ENCODE measurements at regions not wholly inside any gene's neighbourhood (a gene's known extent, or its start where the extent isn't known, plus 50 kb on each side); places are given as distances from the start of the nearest gene placed in this dataset.

DNA sequence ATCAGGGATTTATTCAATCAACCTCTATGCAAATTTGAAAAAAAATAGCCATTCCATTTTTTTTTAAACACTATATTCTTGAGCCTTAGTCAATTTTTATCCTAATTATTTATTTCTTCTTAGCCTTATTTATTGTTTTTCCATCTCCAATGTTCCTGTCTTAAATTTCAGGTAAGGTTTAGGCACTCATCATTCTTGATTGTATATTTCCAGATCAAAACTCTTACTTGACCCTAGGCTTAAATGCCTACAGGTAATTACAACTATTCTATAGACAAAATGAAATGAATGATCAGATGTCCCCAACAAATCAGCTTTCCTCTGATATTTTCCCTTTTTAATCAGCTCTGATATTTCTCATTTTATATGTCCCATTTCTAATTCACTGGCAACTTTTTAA is 402.6 kb upstream of the EPHA7 start:
- no peak for DNase-seq

- no peak for DNase-seq
Measured at GRCh38 chr6:93820465-93821082, 401.2 kb upstream of the EPHA7 start.

DNA sequence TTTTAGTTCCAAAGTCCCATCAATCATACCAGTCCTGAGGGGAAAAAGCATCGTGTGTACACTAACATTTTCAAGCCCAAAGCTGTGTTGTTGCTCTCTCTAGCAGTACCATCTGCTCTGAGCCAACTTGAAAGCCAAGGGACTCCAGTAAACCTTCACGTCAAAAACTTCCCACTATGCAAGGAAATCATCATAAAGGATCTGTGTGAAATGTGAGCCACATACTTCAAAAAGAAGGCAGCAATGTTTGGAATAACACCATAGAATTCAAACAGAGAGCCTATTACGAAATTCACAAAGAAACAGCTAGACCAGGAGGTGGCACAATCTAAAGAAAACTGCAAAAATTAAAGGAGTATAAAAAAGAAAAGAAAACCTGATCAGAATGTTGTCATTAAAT is 399.8 kb upstream of the EPHA7 start:
- no peak for DNase-seq

DNA sequence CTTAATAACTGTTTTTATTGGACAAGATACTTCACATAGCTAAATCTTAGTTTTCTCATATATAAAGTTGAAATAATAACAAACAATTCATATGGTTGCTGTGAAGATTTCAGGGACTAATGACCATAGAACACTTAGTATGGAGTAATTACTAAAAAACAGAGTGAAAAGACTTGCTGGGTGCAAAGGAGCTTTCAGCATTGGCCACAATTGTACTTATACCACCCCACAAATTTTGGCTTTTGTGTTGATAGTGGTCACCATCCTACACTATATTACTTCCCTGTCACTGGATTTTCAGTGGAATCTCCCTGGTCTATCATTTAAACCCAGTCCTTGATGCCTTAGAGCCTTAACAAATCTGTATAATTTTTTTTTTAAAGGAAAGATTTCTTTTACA is 398.6 kb upstream of the EPHA7 start:
- no peak for DNase-seq

DNA sequence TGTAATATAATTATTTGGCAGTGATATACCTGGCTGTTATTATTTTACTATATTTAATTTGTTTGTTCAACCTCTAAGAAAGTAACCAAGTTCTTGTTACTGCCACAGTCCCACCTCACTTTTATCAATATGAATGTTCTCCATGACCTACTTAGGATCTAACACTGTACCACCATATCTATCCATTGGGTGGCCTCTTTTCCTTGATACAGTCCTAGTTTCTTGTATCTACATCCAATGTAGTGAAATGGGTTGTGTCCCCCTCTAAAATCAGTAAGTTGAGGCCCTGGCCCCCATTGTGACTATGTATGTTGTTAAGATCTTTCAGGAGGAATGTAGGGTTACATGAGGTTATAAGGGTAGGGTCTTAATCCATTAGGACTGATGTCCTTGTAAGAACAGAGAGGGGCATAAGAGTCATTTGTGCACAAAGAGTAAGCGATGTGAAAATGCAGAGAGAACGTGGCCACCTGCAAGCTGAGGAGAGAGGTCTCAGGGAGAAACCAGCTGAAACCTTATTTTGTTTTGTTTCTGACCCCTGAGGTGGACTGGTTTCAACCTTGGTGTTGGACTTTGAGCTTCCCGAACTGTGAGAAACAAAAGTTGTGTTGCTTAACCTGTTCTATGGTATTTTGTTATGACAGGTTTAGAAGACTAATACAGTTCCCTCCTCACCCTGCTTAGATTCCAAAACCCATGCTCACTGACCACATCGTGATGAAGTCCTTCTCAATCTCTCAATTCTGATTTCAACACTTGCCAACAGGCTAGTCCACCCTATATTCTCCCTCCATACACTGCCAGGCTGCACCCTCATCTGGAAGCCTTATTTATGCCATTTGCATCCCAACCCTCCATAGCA is 387.3 kb upstream of the EPHA7 start:
- no peak for DNase-seq

DNA sequence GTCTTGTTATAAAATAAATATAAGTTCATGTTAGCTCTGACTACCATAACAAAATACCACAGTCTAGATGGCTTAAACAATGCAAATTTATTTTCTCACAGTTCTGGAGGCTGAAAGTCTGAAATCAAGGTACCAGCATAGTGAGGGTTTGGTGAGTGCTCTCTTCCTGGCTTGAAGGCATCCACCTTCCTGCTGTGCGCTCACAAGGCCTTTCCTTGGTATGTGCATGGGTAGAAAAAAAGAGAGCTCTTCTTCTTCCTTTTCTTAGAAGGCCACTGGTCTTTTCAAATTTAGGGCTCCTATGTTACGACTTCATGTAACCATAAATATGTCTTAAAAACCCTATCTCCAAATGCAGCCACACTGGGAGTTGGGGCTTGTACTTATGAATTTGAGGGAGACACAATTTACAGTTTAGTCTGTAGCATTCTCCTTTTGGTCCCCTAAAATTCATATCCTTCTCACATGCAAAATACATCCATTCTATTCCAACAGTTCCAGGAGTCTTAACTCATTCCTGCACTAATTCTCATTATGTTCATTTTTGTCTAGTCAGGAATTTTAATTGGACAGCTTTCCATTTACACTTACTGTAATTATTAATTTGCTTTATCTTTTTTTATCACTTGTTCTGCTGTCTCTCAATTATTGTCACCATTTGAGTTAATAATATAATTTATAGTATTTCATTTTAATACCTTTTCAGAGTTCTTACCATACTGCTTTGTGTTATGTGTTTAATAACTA is 381.9 kb upstream of the EPHA7 start:
- DNase-seq, result no peak

DNA sequence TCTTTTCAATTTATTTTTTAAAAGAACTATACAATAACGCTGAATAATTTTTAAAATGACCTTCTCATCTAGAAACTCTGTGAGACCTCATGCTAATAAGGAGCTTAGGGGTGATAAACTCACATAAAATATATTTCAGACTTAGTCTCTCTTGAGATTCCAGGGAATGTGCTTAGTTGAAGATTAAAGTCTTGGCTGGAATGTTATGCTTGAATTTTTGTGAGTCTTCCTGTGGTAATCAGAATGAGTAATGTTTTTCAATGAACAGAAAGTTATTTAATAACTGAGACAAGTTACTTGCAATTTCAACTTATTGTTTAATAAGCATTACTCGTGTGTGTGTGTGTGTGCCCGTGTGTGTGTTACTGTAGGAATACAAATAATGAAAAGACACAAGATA is 379.9 kb upstream of the EPHA7 start:
- peak; percentile 55 for DNase-seq

DNA sequence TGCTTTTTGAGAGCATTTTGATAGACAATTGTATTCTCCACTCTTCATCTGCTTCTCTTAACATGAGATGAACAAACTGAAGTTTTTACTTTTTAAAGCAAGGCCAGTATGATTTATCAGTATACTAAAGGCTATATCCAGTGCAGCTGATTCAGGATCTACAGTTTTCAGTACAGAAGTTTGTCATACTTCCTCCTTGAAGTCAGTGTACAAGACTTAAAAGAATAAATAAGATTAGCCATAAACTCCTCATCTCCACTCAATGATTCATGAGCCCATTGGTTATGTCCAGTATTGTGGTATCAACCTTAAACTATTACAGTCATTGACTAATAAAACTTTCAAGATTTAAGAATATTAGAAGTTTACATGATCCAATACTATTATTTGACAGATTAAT is 374.8 kb upstream of the EPHA7 start:
- DNase-seq, result peak; percentile 17

GRCh38 chr6:93792746-93793145 is 373.4 kb upstream of the EPHA7 start:
- peak; percentile 13 for DNase-seq

DNA sequence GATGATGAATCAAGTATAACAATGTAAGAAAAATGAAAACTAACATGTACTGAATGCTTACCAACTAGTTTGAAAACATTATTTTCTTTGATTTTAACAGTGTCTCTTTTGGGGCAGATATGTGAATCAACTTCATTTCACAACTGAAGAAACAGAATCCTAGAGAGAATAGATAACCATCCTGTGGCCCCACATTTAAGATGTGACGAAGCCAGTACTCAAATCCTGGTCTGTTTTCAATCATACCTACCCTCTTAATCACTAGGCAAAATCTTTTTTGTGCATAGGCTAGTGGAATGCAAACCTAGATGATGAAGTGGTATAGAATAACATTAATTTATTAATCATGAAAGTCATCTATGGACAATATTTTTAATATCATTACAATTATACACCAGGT is 371.6 kb upstream of the EPHA7 start:
- DNase-seq, result peak; percentile 42

DNA sequence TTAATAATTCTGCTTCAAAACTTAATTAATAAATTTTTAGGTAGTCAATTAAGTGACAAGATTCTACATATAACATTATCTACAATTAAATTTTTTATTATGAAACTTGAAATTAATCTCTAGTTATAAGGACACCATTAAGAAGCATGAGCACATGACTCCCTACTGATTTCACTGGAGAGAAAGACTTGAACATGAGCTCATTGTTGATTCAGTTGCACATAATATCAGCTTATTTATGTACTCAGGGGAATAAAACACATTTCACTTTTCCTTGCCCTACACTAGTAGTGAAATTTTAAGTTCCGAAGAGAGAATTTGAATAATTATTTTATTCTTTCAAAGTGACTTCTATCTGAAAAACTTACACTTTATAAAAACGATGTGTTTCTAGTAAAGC is 370.2 kb upstream of the EPHA7 start:
- DNase-seq, result no peak

- peak; percentile 47 for DNase-seq
Measured at GRCh38 chr6:93787841-93788240, 368.5 kb upstream of the EPHA7 start.

- DNase-seq, result peak; percentile 41
Measured at GRCh38 chr6:93786474-93787330, 367.3 kb upstream of the EPHA7 start.

GRCh38 chr6:93785694-93786030 is 366.3 kb upstream of the EPHA7 start:
- DNase-seq, result no peak

DNA sequence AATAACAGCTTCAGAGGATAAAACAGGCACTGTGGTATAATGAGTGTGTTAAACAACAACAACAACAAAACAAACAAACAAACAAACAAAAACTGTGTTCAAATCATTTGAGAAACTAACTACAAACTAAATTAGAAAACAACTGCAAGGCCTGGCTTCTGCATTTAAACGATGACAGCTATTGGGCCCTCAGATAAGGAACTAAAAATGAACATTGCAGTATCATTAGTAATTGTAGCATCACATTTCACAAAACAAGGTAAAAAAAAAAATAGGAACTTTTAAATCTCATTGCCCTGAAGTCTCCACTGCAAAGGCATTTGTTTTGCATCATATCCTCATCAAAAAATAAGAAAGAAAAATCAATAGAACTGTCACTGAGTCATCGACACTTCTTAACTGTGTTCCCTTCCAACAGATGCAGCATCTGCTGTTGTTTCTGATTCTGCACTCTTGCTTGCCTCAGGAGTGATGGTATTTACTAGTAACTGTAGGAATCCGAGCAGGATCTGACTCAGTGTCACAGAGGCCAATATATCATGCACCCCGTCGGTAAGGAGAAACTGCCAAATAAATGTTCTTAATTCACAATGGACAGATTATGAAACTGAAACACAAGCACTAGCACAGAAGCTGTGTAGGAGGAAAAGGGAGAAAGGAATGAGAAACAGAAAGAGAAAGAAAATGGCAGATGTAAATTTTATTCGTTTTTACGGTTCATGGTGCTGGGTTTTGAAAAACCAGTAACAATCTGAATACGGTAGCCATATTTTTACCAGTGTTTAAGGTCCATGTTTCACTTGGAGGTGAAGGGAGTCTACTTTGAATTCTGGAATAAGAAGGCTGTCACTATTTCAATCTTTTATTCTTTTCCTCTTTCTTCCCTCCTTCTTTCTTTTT is 365.7 kb upstream of the EPHA7 start:
- DNase-seq, result peak; percentile 91

GRCh38 chr6:93779086-93779841 is 359.9 kb upstream of the EPHA7 start:
- peak; percentile 45 for DNase-seq

DNA sequence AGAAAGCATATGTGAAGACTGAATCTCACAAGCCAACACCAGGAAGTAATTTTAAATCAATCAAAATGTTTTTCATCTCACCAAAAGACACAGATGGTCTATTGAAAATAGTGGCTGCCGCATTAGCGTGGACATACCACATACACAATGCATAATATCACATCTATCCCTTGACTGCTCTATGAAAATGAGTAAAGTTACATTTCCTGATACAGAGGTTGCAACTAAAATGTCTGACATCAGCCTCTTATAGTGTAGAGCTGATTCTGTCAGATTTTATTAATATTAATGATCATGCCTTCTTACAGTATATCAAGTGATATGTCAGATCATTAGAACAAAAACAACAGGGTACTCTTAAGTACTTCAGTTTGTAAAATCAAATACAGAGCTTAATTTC is 339.8 kb upstream of the EPHA7 start:
- DNase-seq, result no peak

DNA sequence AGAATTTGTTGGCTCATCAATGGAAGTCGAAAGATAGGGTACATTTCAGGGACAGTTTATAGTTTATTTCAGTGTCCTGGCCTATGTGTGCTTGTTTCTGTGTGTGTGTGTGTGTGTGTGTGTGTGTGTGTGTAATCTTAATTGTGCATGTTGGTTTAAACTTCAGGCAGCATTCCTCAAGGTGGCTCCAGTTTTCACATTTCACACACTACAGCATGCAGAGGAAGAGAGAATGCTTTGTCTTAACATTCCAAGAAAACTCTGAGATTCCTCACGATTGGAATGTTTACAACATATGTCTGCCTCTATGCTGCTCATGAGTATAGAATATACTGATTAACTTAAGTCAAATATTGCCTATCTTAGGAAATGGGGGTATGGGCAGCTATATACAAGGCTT is 332.6 kb upstream of the EPHA7 start:
- DNase-seq, result peak; percentile 45

DNA sequence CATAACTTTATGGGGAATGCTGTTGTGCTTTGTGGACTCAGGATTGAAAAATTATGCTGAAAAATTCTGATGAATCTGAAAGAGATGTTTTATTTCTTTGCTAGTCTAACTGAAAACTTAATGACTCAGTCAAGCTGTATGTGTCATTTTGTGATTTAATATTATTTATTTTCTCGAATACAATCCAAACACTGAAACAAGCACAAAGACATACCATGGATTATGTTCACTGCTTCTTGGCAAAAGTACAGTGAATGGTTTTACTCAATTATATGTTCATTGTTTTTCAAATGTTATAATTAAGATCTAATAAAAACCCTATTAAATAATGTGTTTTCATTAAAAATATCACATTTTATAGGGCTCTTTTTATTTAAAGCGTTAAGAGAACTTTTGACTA is 330.6 kb upstream of the EPHA7 start:
- no peak for DNase-seq

DNA sequence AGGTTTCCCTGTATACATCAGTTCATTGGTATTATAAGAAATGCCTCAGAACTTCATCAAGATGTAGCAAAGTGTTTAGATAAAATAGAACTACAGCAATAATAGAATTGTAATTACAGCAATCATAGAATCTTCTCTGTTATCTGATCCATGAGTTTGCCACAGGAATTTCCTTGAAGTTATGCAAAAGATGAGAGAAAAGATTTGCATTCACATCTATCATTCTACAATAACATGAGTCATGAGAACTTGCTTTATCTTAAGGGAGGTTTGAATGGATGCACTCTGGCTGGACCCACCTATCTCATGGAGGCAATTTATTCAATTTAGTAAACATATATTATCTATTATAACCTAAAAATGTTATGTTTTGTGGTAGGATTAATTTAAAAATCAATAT is 329.8 kb upstream of the EPHA7 start:
- DNase-seq, result peak; percentile 11

DNA sequence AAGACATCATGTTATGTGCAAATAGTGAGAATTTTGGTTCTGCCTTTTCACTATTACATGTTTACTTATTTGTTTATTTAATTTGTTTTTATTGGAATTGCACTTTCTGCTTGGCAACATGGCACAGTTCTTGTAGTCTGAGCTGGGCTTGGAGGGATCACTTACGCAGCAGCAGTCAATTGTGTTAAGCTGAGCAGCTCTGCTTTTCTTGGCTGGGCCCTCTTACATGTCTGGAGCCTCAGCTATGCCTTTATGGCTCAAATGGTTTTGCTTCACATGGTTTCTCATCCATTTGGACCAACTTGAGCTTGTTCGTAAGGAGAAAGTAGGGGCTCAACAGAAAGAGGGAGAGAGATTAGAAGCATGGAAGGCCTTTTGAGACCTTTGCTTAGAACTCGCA is 327.5 kb upstream of the EPHA7 start:
- DNase-seq, result no peak

Data from fibroblast of upper back skin (primary cell).